IMR-90 (cell line): ENCODE measurements at regions not wholly inside any gene's neighbourhood (a gene's known extent, or its start where the extent isn't known, plus 50 kb on each side); places are given as distances from the start of the nearest gene placed in this dataset.

ENCODE experiments used
- ATAC-seq: fragments of 200-7000 bp; cut with Tn5 transposase; 2 replicates; pipeline ENCODE4 v1.9.1; 2020; ENCODE audit warnings: low read depth, mild to moderate bottlenecking, moderate library complexity
- BruUV-seq: library from RNA; stranded (reverse); fragments of 400-500 nt; replicated peaks from 2 replicates; lab custom pipeline; 2021; lab: Mats Ljungman, UMichigan
- CTCF ChIA-PET: fragments of 300-600 bp; formaldehyde crosslinking; extraction: SDS; loops from one replicate; lab custom pipeline; 2021; ENCODE audit warnings: antibody characterized with exemption; lab: Yijun Ruan, JAX
- POLR2A ChIA-PET: fragments of 300-600 bp; sonication (Branson Sonifier 250); formaldehyde crosslinking; loops from one replicate; lab custom pipeline; 2022; ENCODE audit warnings: antibody characterized with exemption; ENCODE audit not compliant: unreplicated experiment; lab: Charles Lee
- DNase-seq: peaks from one replicate; pipeline ENCODE4 v3.0.0; 2013
- H2AFZ ChIP-seq: replicated peaks from 2 replicates; pipeline ENCODE3; 2013; ENCODE audit warnings: low read length, mild to moderate bottlenecking; ENCODE audit not compliant: poor library complexity
- H2AK5ac ChIP-seq: 2 replicates; pipeline ENCODE4 v1.6.1; 2013; ENCODE audit warnings: low read depth, low read length, inconsistent platforms
- H2AK9ac ChIP-seq: replicated peaks from 2 replicates; pipeline ENCODE3; 2013; ENCODE audit warnings: mild to moderate bottlenecking, low read depth, low read length, moderate library complexity; ENCODE audit not compliant: poor library complexity
- H2BK120ac ChIP-seq: 2 replicates; pipeline ENCODE4 v1.6.1; 2013; ENCODE audit warnings: low read depth, low read length, inconsistent platforms
- H2BK15ac ChIP-seq: 3 replicates; pipeline ENCODE4 v1.6.1; 2013; ENCODE audit warnings: low read depth, low read length, inconsistent platforms
- H2BK20ac ChIP-seq: 2 replicates; pipeline ENCODE4 v1.6.1; 2013; ENCODE audit warnings: low read depth, mild to moderate bottlenecking, inconsistent platforms, low read length, moderate library complexity
- H2BK5ac ChIP-seq: 2 replicates; pipeline ENCODE4 v1.6.1; 2013; ENCODE audit warnings: mild to moderate bottlenecking, low read depth, low read length, inconsistent platforms; ENCODE audit not compliant: poor library complexity, severe bottlenecking
- H3K14ac ChIP-seq: replicated peaks from 2 replicates; pipeline ENCODE4 v1.6.1; 2013; ENCODE audit warnings: low read depth, low read length, inconsistent platforms
- H3K18ac ChIP-seq: 2 replicates; pipeline ENCODE4 v1.6.1; 2013; ENCODE audit warnings: low read depth, low read length, control low read depth
- H3K23ac ChIP-seq: 2 replicates; pipeline ENCODE4 v1.6.1; 2013; ENCODE audit warnings: low read depth, low read length, inconsistent platforms
- H3K27ac ChIP-seq: 2 replicates; pipeline ENCODE4 v1.5.1; 2013; ENCODE audit warnings: mild to moderate bottlenecking, control low read depth, low read length; ENCODE audit not compliant: insufficient read depth
- H3K27me3 ChIP-seq: 2 replicates; pipeline ENCODE4 v1.6.1; 2013; ENCODE audit warnings: low read length; ENCODE audit not compliant: control insufficient read depth, insufficient read depth
- H3K36me3 ChIP-seq: 2 replicates; pipeline ENCODE4 v1.6.1; 2013; ENCODE audit warnings: low read length, mixed read lengths; ENCODE audit not compliant: control insufficient read depth, insufficient read depth
- H3K4ac ChIP-seq: 2 replicates; pipeline ENCODE4 v1.6.1; 2013; ENCODE audit warnings: low read depth, low read length, inconsistent platforms
- H3K4me1 ChIP-seq: 2 replicates; pipeline ENCODE4 v1.6.1; 2013; ENCODE audit warnings: low read length, mixed read lengths; ENCODE audit not compliant: control insufficient read depth, insufficient read depth
- H3K4me2 ChIP-seq: 2 replicates; pipeline ENCODE4 v1.6.1; 2013; ENCODE audit warnings: low read depth, mild to moderate bottlenecking, control low read depth, low read length, moderate library complexity
- H3K4me3 ChIP-seq: 2 replicates; pipeline ENCODE4 v1.5.1; 2013; ENCODE audit warnings: low read depth, mild to moderate bottlenecking, control low read depth, low read length, moderate library complexity; ENCODE audit not compliant: insufficient read depth
- H3K56ac ChIP-seq: 2 replicates; pipeline ENCODE4 v1.6.1; 2013; ENCODE audit warnings: low read length, inconsistent platforms; ENCODE audit not compliant: insufficient read depth; ENCODE audit errors: extremely low read depth
- H3K79me1 ChIP-seq, 2 experiments: 2 replicates each; pipeline ENCODE4 v1.6.1; 2013; ENCODE audit warnings: low read length in 2 of 2, inconsistent platforms in 1 of 2, low read depth in 1 of 2
- H3K9ac ChIP-seq: 2 replicates; pipeline ENCODE4 v1.6.1; 2013; ENCODE audit warnings: low read depth, low read length, control low read depth
- H3K9me1 ChIP-seq: 2 replicates; pipeline ENCODE4 v1.6.1; 2013; ENCODE audit warnings: low read length, inconsistent platforms; ENCODE audit not compliant: insufficient read depth
- H3K9me3 ChIP-seq: 2 replicates; pipeline ENCODE4 v1.6.1; 2013; ENCODE audit warnings: low read length; ENCODE audit not compliant: control insufficient read depth, insufficient read depth
- H4K20me1 ChIP-seq: 2 replicates; pipeline ENCODE4 v1.6.1; 2013; ENCODE audit warnings: low read length, inconsistent platforms; ENCODE audit not compliant: insufficient read depth
- H4K5ac ChIP-seq: 2 replicates; pipeline ENCODE4 v1.6.1; 2013; ENCODE audit warnings: mild to moderate bottlenecking, low read depth, low read length, control low read depth
- H4K8ac ChIP-seq, 2 experiments: 2 replicates each; pipeline ENCODE4 v1.6.1; 2013; ENCODE audit warnings: low read depth in 2 of 2, low read length in 2 of 2, control low read depth in 1 of 2, inconsistent platforms in 1 of 2
- H4K91ac ChIP-seq: 2 replicates; pipeline ENCODE4 v1.6.1; 2013; ENCODE audit warnings: low read depth, low read length, inconsistent platforms; ENCODE audit not compliant: insufficient read depth
- BHLHE40 ChIP-seq: fragments of 150-350 bp; IDR thresholded peaks from 2 replicates; pipeline ENCODE4 v1.6.1; 2016; ENCODE audit warnings: mild to moderate bottlenecking, low read depth, low read length
- CEBPB ChIP-seq: IDR thresholded peaks from 2 replicates; pipeline ENCODE4 v1.6.1; 2012; ENCODE audit warnings: low read depth, low read length, improper control_type of control experiment
- FOS ChIP-seq: fragments of 150-350 bp; IDR thresholded peaks from 2 replicates; pipeline ENCODE4 v1.6.1; 2016; ENCODE audit warnings: low read depth, low read length
- MAFK ChIP-seq: IDR thresholded peaks from 2 replicates; pipeline ENCODE4 v1.6.1; 2012; ENCODE audit warnings: low read depth, low read length, improper control_type of control experiment
- MXI1 ChIP-seq: IDR thresholded peaks from 2 replicates; pipeline ENCODE4 v1.6.1; 2012; ENCODE audit warnings: low read depth, mild to moderate bottlenecking, low read length, moderate library complexity, borderline replicate concordance
- NFE2L2 ChIP-seq: fragments of 150-350 bp; IDR thresholded peaks from 2 replicates; pipeline ENCODE4 v1.6.1; 2016; ENCODE audit warnings: low read depth, mild to moderate bottlenecking, low read length
- POLR2A ChIP-seq: IDR thresholded peaks from 2 replicates; pipeline ENCODE4 v1.6.1; 2012; ENCODE audit warnings: mild to moderate bottlenecking, low read depth, low read length
- RAD21 ChIP-seq: IDR thresholded peaks from 2 replicates; pipeline ENCODE4 v1.6.1; 2012; ENCODE audit warnings: low read length, improper control_type of control experiment
- RCOR1 ChIP-seq: IDR thresholded peaks from 2 replicates; pipeline ENCODE4 v1.6.1; 2012; ENCODE audit warnings: mild to moderate bottlenecking, low read length, improper control_type of control experiment; ENCODE audit not compliant: insufficient replicate concordance
- RFX5 ChIP-seq: IDR thresholded peaks from 2 replicates; pipeline ENCODE4 v1.8.0; 2012; ENCODE audit warnings: low read depth, mild to moderate bottlenecking, low read length, moderate library complexity
- SMC3 ChIP-seq: fragments of 150-350 bp; IDR thresholded peaks from 2 replicates; pipeline ENCODE4 v1.6.1; 2016; ENCODE audit warnings: low read depth, mild to moderate bottlenecking, antibody characterized with exemption, low read length, moderate library complexity
- WGBS, 2 experiments: methylation state at CpG; one replicate each; pipeline versions ENCODE4 v1.1.5 to v1.1.7; 2013; ENCODE audit warnings: missing lambda C conversion rate in 2 of 2; ENCODE audit not compliant: insufficient read length in 1 of 2; ENCODE audit errors: extremely low coverage in 2 of 2; 5-methylcytosine and 5-hydroxymethylcytosine counted together
- dilution Hi-C: fragments of 300-500 bp; cut with HindIII; formaldehyde crosslinking; loops from one replicate; pipeline ENCODE4 v1.14.3; 2018; ENCODE audit warnings: low sequenced_read_pairs; ENCODE audit not compliant: unreplicated experiment
- in situ Hi-C: fragments of 300-500 bp; cut with MboI; formaldehyde crosslinking; loops from 3 replicates; pipeline ENCODE4 v1.14.3; 2019; ENCODE audit warnings: low sequenced_read_pairs, inconsistent platforms, mixed read lengths
- intact Hi-C: fragments of 100-400 bp; cut with micrococcal nuclease; formaldehyde crosslinking; loops from 2 replicates; pipeline ENCODE4 v1.10.0; 2022

GRCh38 chr9:1267141-1267570 is 217.0 kb downstream of the DMRT2 start:
- H4K20me1 ChIP-seq = no peaks in the 10 kb centered on the region
- no TSS peak for BruUV-seq
- no peak overlapping the region for H3K4ac ChIP-seq
- H3K18ac ChIP-seq = no peak overlapping the region
- H3K27me3 ChIP-seq = no peaks in the 10 kb centered on the region
- peaks cover 8% of the 10 kb centered on the region for H3K9me3 ChIP-seq
- no peaks in the 10 kb centered on the region for H3K79me1 ChIP-seq
- H2AFZ ChIP-seq = no peak overlapping the region
- intact Hi-C loops = no loop called here
- H3K36me3 ChIP-seq = no peaks in the 10 kb centered on the region
- H2BK120ac ChIP-seq = no peak overlapping the region
- H3K27ac ChIP-seq = no peak overlapping the region
- no peaks in the 10 kb centered on the region for H3K9me1 ChIP-seq
- no peak overlapping the region for H2AK9ac ChIP-seq
- H3K56ac ChIP-seq = no peak overlapping the region
- no peak overlapping the region for H3K14ac ChIP-seq
- no peak overlapping the region for H3K4me3 ChIP-seq
- no peak overlapping the region for H4K5ac ChIP-seq
- no peak overlapping the region for H2BK5ac ChIP-seq
- WGBS, 2 experiments = no CpG with 5 or more reads among the region's 3 CpGs
- ChIA-PET CTCF (no interaction called here), POLR2A (no interaction called here)
- H4K8ac ChIP-seq = no peak overlapping the region
- H2AK5ac ChIP-seq = no peak overlapping the region
- no peak for DNase-seq
- no peak for TF ChIP-seq MAFK
- TF ChIP-seq RAD21 = no peak
- TF ChIP-seq FOS = no peak
- TF ChIP-seq CEBPB = no peak
- TF ChIP-seq NFE2L2 = no peak
- no peak for TF ChIP-seq POLR2A
- TF ChIP-seq BHLHE40 = no peak
- no peak for TF ChIP-seq MXI1
- TF ChIP-seq SMC3 = no peak
- TF ChIP-seq RCOR1 = no peak
- no peak for TF ChIP-seq RFX5
- dilution Hi-C loops = no loop called here
- ATAC-seq = no peak
- no peaks in the 10 kb centered on the region for H3K4me1 ChIP-seq
- H3K23ac ChIP-seq = no peak overlapping the region
- H3K9ac ChIP-seq = no peak overlapping the region
- no peak overlapping the region for H2BK15ac ChIP-seq
- no peak overlapping the region for H2BK20ac ChIP-seq
- in situ Hi-C loops = no loop called here
- H4K91ac ChIP-seq = no peak overlapping the region
- no peak overlapping the region for H3K4me2 ChIP-seq
